Forelimb muscle (tissue), 1 donor: ENCODE measurements at regions not wholly inside any gene's neighbourhood (a gene's known extent, or its start where the extent isn't known, plus 50 kb on each side); places are given as distances from the start of the nearest gene placed in this dataset.
"Not testable (repeated sequence)": the region's sequence is repeated elsewhere in the genome, so short reads cannot be mapped to it uniquely, and the experiment has no call there.

Source experiments
- DNase-seq: peaks from one replicate; pipeline ENCODE4 v3.0.0-alpha.2; 2013; ENCODE audit warnings: low read depth

DNA sequence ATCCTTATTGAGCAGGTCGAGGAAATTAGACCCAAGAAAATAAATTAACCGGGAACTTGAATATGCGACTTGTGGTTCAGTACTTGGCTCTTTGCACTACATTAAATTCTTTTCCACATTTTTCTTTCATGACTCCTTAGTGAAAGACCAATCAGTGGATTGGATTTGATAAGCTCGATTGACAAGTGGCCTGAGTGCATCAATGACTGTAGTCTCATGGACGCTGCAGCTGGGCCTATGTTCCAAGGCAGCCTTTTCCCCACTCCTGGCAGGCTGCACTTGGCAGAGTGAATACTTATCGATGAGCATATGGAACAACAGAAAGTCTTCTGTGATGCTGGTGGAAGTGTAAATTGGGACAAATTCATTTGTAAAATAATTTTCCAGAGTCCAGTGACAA lies 210.8 kb upstream of the EXOC2 start:
- no peak for DNase-seq

DNA sequence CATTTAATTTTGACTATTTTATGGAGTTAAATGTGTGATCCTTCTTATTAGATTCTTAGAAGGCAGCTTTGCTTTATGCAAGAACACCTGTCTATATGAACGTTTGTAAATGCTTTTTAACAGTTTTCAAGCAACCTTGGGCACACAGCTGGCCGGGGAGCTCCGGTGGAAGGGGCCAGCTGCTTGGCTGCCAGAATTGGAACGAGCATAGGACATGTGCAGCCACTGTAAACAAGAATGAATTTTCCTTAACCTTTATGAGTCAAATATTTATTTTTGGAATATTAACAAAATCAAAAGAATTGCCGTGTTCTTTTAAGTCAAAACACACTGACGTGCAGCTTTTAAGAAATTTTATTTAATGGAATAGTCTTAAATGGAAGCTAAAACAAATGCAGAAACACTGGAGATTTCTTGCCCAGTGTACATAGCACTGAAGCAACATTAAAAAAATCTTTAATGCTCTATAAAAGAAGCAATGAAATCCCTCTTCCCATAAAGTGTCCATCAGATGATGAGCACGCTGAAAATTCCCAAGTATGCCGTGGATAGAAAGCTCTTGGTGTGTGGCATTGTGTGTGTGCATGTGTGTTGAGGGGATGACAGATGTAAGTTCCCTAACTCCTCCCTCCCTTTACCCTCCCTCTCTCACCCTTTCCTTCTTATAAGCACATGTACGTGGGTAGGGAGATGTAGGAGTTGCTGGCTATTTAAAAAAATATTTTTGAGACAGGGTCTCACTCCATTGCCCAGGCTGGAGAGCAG lies 208.9 kb upstream of the EXOC2 start:
- DNase-seq = no peak

DNA sequence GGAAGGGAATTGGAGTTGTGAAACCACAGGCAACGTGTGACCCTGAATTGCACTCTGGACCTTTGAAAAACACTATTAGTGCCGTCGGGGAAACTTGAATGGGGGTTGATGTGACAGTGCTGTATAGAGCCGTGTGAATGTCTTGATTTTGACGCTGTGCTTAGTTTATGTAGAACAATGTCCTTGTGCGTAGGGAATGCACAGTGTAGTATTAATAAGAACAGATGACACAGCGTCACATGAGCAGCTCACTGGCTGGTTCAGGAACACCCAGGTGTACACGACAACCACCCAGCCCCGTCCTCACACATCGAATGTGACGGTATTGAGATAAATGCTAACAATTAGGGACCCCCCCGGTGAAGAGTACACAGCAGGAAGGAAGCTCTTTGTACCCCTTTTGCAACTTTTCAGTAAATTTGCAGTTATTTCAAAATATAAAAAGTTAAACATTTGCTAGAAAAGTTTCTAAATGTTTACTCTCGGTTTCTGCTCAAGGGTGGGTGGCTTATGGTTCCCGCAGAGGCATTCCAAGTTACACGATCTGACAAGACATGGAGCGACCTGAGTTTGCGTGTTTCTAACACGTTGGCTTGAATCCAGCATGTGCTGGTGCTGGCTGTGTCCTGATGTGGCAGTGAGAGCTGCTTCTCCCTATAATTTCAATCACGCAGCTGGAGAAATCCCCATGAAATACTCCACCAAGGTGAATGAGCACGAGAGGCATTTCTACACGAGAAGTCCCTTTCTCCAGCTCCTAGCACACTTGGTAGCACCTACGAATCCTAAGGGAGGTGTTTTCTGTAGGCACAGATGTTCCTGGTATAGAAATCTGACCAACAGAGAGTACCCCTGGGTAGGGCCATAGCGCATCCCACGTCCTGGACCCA lies 208.0 kb upstream of the EXOC2 start:
- no peak for DNase-seq

DNA sequence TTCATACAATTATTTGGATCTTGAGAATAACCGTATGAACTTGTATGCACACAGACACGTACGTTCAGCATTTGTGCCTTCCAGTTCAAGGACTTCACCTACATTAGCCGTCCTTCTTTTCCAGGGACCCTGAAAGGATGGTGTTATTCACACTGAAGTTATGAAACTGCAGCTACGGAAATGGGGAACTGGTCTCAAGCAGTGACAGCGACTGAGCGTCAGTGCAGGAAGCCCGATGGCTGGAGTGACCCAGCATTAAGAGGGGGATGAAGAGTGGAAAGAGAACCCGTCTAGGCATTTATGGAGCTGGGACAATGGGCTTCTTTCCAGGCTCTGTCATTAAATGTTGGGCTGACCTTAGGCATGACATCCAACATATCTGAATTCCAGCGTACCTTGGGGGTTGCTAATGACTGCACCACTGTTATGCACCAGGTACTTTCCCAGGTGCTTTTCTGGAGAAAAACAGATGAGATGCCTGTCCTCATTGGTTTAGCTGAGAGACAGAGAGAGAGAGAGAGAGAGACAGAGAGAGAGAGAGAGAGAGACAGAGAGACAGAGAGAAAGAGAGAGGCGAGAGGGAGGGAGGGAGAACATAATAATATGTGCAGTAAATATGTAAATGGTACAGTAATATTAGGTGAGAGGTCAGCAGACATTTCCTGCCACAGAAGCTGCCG lies 204.7 kb upstream of the EXOC2 start:
- DNase-seq = no peak

DNA sequence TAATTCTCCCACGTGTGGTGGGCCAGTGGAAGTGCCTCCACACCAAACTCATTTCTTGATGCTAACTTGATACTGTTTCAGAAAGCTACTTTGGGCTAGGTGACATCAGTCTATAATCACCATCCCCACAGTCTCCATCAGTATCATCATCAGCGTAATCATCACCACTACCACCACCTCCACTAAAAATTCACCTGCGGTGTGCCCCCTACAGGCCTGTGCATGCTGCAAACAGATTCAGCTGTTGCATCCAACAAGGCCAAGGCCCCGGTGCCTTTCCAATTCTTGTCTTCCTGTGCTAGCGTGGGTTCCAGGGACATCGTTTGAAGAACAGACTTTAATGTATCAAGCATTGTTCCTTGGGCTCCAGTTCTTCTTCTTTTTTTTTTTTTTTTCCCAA lies 201.3 kb upstream of the EXOC2 start:
- no peak for DNase-seq

DNA sequence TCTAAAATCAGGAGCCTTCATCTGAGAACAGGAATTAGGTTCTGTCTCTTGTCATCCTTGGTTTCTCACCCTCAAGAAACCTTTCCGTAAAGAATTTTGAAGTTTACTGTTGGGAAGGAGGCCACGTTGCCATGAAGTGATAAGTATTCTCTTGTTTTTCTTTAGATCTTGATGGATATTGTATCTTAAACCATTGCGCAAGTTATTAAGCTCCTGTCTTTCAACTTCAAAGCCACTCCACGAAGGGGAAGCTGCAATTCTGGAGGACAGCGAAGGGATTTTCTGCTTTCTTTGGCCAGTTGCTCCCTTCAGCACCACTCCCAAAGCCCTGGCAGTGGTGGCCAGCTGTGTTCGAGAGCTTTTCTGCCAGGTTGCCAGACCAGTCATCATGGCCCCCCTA lies 198.1 kb upstream of the EXOC2 start:
- no peak for DNase-seq

DNA sequence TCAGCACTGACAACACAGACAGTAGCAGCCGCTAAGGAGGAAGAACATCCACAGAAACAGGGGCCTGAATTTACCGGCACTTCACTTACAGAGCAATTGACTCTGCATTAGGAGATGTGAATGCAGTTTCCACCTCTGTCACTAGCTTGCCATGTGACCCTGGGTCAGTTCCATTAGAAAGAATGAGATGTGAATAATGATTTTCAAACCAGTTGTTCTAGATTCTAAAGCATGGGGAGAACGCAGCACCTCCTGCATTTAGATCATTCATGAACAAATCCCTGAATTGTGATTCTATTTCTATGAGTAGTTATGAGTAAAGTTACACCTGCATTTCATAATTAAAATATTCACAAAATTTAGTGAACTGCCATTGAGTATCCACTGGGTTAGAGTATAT lies 197.3 kb upstream of the EXOC2 start:
- DNase-seq = no peak

DNA sequence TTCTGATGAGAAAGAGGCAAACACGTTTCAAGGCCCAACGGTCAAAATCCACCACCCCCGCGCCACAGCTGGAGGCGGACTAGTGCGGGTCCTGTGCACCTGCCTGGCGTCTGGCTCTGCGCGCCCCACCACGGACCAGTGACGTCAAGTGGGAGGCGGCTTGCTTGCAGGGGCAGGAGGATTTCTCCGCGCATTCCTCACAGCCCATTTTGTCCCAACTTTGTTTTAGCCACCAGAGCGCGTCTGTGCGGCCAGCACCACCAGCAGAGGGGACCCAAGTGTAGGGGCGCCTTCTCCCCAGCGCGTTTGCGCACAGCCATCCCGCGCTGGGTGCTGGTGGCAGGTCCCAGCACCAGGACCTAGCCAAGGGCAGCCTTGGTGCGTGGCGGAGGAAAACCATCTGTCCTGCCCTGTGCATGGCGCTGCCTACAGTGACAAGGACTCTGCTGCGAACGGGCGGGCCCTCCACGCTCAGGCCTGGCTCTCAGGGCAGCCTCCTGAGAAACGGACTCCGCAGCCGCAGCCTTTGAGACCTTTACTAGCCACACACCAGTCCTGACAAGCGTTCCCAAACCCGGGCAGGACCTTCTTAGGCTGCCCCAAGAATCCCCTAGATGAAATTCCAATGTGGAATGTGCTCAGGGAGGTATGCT lies 194.8 kb upstream of the EXOC2 start:
- no peak for DNase-seq

DNA sequence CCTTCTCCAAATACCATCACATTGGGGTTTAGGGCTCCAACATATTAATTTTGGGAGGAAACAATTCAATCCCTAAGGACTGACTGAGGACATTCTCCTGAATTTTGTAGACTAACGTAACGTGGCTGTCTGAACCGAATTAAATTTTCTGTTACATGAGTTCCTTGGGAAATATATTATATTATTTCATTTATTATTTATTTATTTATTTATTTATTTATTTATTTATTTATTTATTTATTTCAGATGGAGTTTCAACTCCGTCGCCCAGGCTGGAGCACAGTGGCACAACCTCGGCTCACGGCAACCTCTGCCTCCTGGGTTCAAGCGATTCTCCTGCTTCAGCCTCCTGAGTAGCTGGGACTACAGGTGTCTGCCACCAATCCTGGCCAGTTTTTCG lies 193.2 kb upstream of the EXOC2 start:
- not testable (repeated sequence) for DNase-seq

DNA sequence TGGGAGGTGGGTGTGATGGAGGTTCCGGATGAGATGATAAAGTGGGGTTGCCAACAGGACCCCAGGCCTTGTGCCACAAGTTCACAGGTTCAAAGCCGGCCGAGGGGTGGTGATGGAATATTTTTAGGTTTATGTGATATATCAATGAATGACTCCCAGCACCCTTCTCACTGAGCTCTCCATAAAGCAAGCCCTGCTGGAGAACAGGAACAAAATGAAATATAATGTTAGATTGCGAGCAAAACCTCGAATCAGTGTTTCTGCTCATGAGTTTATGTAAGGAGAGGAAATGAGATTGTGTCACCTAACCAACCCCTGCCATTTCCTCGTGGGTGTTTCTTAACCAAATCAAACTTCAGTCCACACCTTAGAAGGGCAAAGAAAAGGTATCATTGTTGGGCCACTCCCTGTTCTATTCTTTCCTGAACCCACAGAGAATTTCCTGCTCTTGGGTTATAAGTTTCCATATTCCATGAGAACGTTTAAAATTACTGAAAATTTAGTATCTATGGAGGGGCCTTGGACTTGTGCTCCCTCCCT lies 192.2 kb upstream of the EXOC2 start:
- no peak for DNase-seq

DNA sequence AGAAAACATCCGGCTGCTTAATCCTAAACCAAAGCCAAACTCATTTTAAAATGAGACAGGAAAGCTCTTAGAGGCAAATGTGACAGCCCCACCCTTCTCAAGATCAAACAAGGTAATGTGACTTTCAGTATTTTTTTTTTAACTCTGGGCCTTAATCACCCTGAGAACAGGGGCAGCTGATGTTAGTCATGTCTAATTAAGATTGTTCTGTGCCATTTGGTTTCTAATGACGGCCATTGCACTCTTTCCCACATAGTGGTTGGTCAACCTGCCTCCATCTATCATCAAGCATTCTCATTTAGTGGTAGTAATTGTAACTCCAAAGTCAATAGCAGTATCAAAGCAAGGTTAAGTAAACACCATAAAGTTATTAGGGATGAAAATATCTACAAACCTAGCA lies 191.6 kb upstream of the EXOC2 start:
- DNase-seq = no peak

DNA sequence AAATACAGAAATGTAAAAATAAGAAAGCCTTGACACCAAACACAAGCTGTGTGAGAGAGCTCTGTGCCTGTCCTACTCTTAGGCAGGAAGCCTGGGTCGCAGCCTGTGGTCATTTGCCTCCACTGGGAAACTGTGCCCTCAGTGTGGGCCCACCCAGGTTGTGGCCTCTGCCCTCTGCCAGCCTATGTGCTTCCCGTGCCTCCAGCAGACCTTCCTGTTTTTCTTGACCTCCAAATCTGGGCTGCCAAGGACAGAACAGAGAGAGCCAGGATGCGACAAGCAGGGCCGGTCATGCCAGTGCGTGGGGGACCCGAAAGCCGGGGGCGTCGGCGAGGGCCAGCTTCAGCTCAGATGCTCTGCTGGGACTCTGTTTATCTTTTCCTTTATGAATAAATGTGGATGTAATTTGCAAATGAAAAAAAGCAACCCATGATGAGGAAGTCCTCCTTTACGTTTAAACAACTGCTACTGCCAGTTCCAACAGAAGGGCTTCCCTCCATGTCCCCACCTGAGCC lies 189.2 kb upstream of the EXOC2 start:
- no peak for DNase-seq

DNA sequence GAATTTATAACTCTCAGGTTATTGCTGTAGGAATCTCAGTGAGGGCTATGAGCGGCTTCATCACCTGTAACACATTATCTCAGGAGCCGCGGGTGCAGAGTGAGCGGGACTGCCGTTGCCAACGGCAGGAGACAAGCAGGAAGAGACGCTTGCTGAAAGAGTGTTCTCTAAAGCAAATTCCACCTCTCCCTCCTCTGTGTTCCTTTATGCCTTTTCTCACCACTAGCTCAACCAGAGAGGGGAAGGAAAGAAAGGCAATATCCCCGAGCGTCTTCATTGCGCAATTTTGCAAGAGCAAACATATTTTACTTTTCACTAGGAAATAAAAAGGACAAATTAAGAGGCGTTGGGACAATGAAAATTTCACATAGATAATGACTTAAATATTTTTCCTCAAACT lies 185.2 kb upstream of the EXOC2 start:
- DNase-seq = no peak

DNA sequence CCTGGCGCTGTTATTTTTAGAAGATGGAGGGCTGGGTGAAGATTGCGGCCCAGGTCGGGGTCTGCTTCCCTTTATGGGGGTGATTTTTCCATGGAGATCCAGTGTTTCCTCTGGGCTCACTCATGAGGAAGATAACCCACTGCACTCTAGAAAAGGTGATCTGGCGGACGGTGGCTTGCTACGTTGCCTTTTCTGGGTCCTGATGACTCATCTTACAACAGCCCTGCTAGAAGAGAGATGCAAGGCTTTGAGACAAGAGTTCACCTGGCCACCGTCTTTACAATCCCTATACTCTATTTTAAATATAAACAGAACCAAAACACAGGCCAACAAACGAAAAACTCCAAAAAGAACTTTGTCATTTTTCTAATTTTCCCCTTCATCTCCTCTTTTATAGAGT lies 182.1 kb upstream of the EXOC2 start:
- no peak for DNase-seq

DNA sequence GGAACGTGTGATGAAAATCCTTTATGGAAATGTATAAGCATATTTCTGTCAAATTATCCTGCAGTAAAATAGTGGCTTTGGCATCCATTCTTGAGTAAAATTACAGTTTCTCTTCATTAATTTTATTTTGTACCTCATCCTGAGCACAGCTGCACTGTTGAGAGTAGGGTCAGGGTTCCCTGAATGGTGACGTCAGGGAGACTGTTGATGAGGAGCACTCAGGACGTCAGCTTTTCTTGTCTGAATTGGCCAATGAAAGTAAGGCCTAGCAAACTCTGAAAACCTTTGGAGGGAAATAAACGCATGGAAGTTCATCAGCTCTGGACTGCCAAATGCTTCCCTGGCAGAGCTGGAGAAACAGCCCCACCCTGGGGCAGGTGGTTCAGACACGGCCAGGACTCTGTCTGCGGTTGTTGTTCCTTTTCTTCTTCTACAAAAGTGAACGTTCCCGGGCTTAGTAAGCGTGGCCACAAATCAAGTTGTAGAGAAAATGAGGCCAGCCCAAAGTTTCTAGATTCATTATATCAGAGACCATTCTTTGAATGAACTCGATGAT lies 179.7 kb upstream of the EXOC2 start:
- no peak for DNase-seq

DNA sequence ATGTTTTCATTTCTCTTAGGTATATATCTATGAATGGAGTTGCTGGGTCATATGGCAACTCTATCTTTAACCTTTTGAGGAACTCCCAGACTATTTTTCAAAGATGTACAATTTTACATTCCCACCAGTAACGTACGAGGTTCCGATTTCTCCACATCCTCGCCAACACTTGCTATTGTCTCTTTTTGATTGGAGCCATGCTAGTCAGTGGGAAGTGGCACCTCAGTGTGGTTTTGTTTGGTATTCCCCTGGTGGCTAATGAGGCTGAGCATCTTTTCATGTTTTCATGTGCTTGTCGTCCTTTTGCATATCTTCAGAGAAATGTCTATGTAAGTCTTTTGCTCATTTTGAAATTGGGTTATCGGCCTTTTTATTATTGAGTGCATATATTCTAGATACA lies 178.6 kb upstream of the EXOC2 start:
- no peak for DNase-seq

DNA sequence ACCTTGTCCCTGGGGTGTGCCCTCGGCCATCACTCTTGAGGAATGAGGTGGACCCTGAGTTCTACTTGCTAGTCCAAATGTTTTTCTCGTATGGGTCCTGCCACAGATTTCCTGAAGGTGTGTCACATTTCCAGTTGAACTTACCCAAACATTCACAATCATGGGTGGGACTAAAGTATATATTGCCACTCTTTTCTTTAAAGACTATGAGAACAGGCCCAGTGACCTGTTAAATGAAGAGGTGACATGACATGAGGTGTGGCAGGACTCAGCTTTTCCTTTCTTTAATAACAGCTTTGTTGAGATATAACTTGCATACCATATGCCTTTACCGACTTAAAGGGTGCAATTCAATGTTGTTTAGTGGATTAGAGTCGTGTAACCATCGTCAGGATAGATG lies 177.2 kb upstream of the EXOC2 start:
- no peak for DNase-seq

DNA sequence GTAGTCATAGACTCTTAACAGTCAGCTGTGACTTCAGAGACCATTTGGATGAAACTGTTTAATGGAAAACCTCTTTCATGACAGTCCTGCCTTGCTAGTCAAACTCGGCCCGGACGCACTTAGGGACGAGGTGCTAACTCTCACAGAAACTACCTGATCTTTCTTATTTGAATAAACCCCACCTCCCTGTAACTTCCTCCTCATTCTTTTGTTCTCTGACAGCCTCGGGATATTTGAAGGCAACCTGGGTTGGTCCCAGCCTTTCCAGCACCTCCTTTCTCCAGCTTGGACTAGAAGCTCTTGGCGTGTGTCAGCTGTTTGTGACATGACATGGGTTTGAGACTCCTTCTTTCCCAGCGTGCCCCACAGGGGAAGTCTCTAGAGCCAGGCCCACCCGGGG lies 175.3 kb upstream of the EXOC2 start:
- no peak for DNase-seq

DNA sequence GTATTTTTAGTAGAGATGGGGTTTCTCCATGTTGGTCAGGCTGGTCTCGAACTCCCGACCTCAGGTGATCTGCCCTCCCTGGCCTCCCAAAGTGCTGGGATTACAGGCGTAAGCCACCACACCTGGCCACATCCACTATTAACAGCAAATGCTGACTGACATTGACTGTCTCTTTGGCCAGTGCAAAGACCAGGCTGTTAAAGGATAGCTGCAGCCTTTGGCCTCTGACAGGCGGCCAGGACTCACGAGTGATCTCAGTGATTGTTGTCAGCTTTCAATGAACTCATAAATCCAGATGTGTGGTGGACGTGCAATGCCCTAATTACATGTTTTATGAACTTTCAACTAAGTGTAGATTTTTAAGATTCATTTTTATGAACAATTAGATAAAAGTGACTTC lies 174.4 kb upstream of the EXOC2 start:
- DNase-seq = no peak

DNA sequence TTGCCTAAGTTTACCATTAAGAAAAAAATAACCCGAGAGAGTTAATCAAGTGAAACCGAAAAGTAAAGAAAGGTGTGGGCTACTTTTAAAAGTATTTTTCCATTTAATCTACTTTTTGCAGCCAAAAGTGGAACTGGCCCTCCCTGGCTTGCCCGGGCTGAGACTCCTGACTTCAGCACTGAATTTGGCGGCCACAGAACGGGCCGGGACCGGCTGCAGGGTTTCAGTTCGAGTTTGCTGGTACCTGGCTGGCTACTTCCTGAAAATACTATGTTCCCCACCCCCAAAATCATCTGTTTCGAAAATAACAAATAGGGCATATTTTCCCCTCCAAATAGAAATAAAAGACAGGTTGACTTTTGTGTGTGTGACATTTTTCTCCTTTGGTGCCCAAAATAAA lies 173.4 kb upstream of the EXOC2 start:
- DNase-seq = no peak

DNA sequence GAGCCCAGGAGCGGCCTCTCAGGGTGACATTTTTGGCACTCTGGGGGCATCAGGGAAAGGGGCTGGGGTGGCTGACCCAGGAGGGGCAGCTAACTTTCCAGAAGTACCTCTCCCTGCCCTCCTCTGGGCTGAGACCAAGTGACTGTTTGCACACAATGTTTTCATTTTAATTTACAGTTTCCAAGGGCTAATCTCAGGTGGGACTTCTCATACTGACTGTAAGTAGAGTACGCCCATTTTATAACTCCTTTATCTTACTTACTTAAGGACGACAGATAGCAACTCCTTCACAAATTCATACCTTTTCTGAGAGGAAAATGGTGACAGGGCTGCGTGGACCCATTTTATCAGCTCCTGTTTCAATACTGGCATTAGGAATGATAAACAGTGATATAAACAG lies 172.9 kb upstream of the EXOC2 start:
- DNase-seq = no peak
